H9 (cell line): ENCODE measurements at regions not wholly inside any gene's neighbourhood (a gene's known extent, or its start where the extent isn't known, plus 50 kb on each side); places are given as distances from the start of the nearest gene placed in this dataset.

Experiments
- DNase-seq: peaks from one replicate; pipeline ENCODE4 v3.0.0-alpha.2; 2017
- H2AFZ ChIP-seq: one replicate; pipeline ENCODE4 v1.6.1; 2013; ENCODE audit warnings: mild to moderate bottlenecking, low read length, control low read depth, moderate library complexity
- H2AK5ac ChIP-seq: 2 replicates; pipeline ENCODE4 v1.6.1; 2013; ENCODE audit warnings: low read length, control low read depth, mixed read lengths; ENCODE audit not compliant: insufficient read length
- H2BK120ac ChIP-seq: one replicate; pipeline ENCODE4 v1.6.1; 2013; ENCODE audit warnings: low read depth, mild to moderate bottlenecking, low read length, control low read depth, inconsistent platforms; ENCODE audit not compliant: poor library complexity, severe bottlenecking
- H2BK12ac ChIP-seq: 2 replicates; pipeline ENCODE4 v1.6.1; 2013; ENCODE audit warnings: low read length, control low read depth, mixed read lengths, low read depth; ENCODE audit not compliant: insufficient read length
- H2BK15ac ChIP-seq: 2 replicates; pipeline ENCODE4 v1.6.1; 2013; ENCODE audit warnings: low read depth, low read length, control low read depth
- H2BK20ac ChIP-seq: one replicate; pipeline ENCODE4 v1.6.1; 2013; ENCODE audit warnings: low read depth, mild to moderate bottlenecking, low read length, control low read depth, inconsistent platforms; ENCODE audit not compliant: poor library complexity, severe bottlenecking
- H2BK5ac ChIP-seq: 2 replicates; pipeline ENCODE4 v1.6.1; 2013; ENCODE audit warnings: low read length, control low read depth, mixed read lengths; ENCODE audit not compliant: insufficient read length
- H3K14ac ChIP-seq: 2 replicates; pipeline ENCODE4 v1.6.1; 2013; ENCODE audit warnings: low read length, control low read depth; ENCODE audit not compliant: insufficient read depth
- H3K18ac ChIP-seq: 2 replicates; pipeline ENCODE4 v1.6.1; 2013; ENCODE audit warnings: low read depth, mild to moderate bottlenecking, mixed read lengths, low read length, control low read depth; ENCODE audit not compliant: insufficient read length
- H3K23ac ChIP-seq: 2 replicates; pipeline ENCODE4 v1.6.1; 2013; ENCODE audit warnings: low read length, control low read depth, mixed read lengths, low read depth; ENCODE audit not compliant: insufficient read length
- H3K23me2 ChIP-seq: 2 replicates; pipeline ENCODE4 v1.6.1; 2013; ENCODE audit warnings: low read depth, mild to moderate bottlenecking, mixed read lengths, low read length, control low read depth; ENCODE audit not compliant: insufficient read length, poor library complexity, severe bottlenecking
- H3K27ac ChIP-seq: 2 replicates; pipeline ENCODE4 v1.5.1; 2013; ENCODE audit warnings: low read length, control low read depth, mixed read lengths, low read depth; ENCODE audit not compliant: insufficient read length
- H3K27me3 ChIP-seq: 2 replicates; pipeline ENCODE4 v1.6.1; 2013; ENCODE audit warnings: low read length, control low read depth, inconsistent platforms; ENCODE audit not compliant: insufficient read depth
- H3K4ac ChIP-seq: 2 replicates; pipeline ENCODE4 v1.6.1; 2013; ENCODE audit warnings: low read depth, mild to moderate bottlenecking, control low read depth, inconsistent platforms, low read length, moderate library complexity
- H3K4me1 ChIP-seq: 2 replicates; pipeline ENCODE4 v1.6.1; 2013; ENCODE audit warnings: low read length, control low read depth, inconsistent platforms; ENCODE audit not compliant: insufficient read depth
- H3K4me2 ChIP-seq: 2 replicates; pipeline ENCODE4 v1.6.1; 2013; ENCODE audit warnings: low read length, control low read depth, mixed read lengths; ENCODE audit not compliant: insufficient read length, insufficient read depth
- H3K56ac ChIP-seq: 2 replicates; pipeline ENCODE4 v1.6.1; 2013; ENCODE audit warnings: low read depth, mild to moderate bottlenecking, mixed read lengths, low read length, control low read depth; ENCODE audit not compliant: insufficient read length
- H3K79me1 ChIP-seq: 2 replicates; pipeline ENCODE4 v1.6.1; 2013; ENCODE audit warnings: low read depth, mild to moderate bottlenecking, moderate library complexity, low read length, control low read depth, inconsistent platforms; ENCODE audit not compliant: insufficient read depth, poor library complexity, severe bottlenecking
- H3K79me2 ChIP-seq: 2 replicates; pipeline ENCODE4 v1.6.1; 2013; ENCODE audit warnings: low read length, control low read depth, inconsistent platforms; ENCODE audit not compliant: insufficient read depth
- H3K9ac ChIP-seq: 2 replicates; pipeline ENCODE4 v1.6.1; 2013; ENCODE audit warnings: low read length, control low read depth, mixed read lengths; ENCODE audit not compliant: insufficient read length; ENCODE audit errors: extremely low read depth
- H3K9me3 ChIP-seq: one replicate; pipeline ENCODE4 v1.6.1; 2013; ENCODE audit warnings: low read depth, low read length, inconsistent platforms; ENCODE audit not compliant: control insufficient read depth
- H3T11ph ChIP-seq: one replicate; pipeline ENCODE4 v1.6.1; 2013; ENCODE audit warnings: mild to moderate bottlenecking, low read length, control low read depth, inconsistent platforms
- H4K20me1 ChIP-seq: one replicate; pipeline ENCODE4 v1.6.1; 2013; ENCODE audit not compliant: control insufficient read depth, insufficient read length, insufficient read depth
- H4K5ac ChIP-seq: 2 replicates; pipeline ENCODE4 v1.6.1; 2013; ENCODE audit warnings: low read depth, mild to moderate bottlenecking, mixed read lengths, low read length, control low read depth; ENCODE audit not compliant: insufficient read length
- H4K8ac ChIP-seq: replicated peaks from 2 replicates; pipeline ENCODE4 v1.6.1; 2013; ENCODE audit warnings: low read length, control low read depth, mixed read lengths, low read depth; ENCODE audit not compliant: insufficient read length
- H4K91ac ChIP-seq: 2 replicates; pipeline ENCODE4 v1.6.1; 2013; ENCODE audit warnings: low read depth, mild to moderate bottlenecking, moderate library complexity, mixed read lengths, low read length, control low read depth; ENCODE audit not compliant: insufficient read length
- H3K27ac Mint-ChIP-seq, 3 experiments: 2 replicates in 2 of 3; 3 replicates in 1 of 3; pipeline ENCODE4 v1.8.0; 2020 to 2021; ENCODE audit warnings: mixed read lengths in 3 of 3, mild to moderate bottlenecking in 1 of 3, moderate library complexity in 1 of 3
- H3K27me3 Mint-ChIP-seq: 2 replicates; pipeline ENCODE4 v1.8.0; 2021; ENCODE audit warnings: low read depth, mild to moderate bottlenecking, moderate library complexity, mixed read lengths
- H3K36me3 Mint-ChIP-seq, 3 experiments: 2 replicates in 2 of 3; 3 replicates in 1 of 3; pipeline ENCODE4 v1.8.0; 2020 to 2021; ENCODE audit warnings: low read depth in 3 of 3, mixed read lengths in 3 of 3; ENCODE audit not compliant: insufficient read depth in 1 of 3
- H3K4me1 Mint-ChIP-seq, 2 experiments: 2 replicates each; pipeline ENCODE4 v1.8.0; 2020; ENCODE audit warnings: mixed read lengths in 2 of 2
- H3K4me3 Mint-ChIP-seq, 2 experiments: 2 replicates in 1 of 2; 3 replicates in 1 of 2; pipeline ENCODE4 v1.8.0; 2020 to 2021; ENCODE audit warnings: mild to moderate bottlenecking in 2 of 2, mixed read lengths in 2 of 2, moderate library complexity in 1 of 2
- H3K9me3 Mint-ChIP-seq, 2 experiments: 2 replicates in 1 of 2; 3 replicates in 1 of 2; pipeline ENCODE4 v1.8.0; 2020; ENCODE audit warnings: mild to moderate bottlenecking in 2 of 2, mixed read lengths in 2 of 2, moderate library complexity in 1 of 2
- CTCF ChIP-seq: fragments of 200-600 bp; sonication (generic); conservative IDR thresholded peaks from 3 replicates; pipeline ENCODE4 v1.8.0; 2021; ENCODE audit warnings: antibody characterized with exemption, mild to moderate bottlenecking
- WGBS: extraction: QIAGEN DNeasy Blood & Tissue Kit; methylation state at CpG from one replicate; pipeline ENCODE4 v1.1.7; 2013; ENCODE audit warnings: missing lambda C conversion rate, low lambda C conversion rate, mixed read lengths; ENCODE audit not compliant: insufficient read length; ENCODE audit errors: extremely low coverage; 5-methylcytosine and 5-hydroxymethylcytosine counted together

- H3K27ac ChIP-seq = no peak overlapping the region
- no peak overlapping the region for H2AFZ ChIP-seq
- no peak overlapping the region for H3K56ac ChIP-seq
- H3T11ph ChIP-seq = no peak overlapping the region
- H2BK5ac ChIP-seq = no peak overlapping the region
- no peak overlapping the region for H4K8ac ChIP-seq
- H3K4me1 ChIP-seq = no peaks in the 10 kb centered on the region; the same call in 1 of the 2 replicates
- no peak overlapping the region for H4K5ac ChIP-seq
- no peak overlapping the region for H3K23ac ChIP-seq
- no peak overlapping the region for H3K4ac ChIP-seq
- TF ChIP-seq CTCF = no peak
- H3K9ac ChIP-seq = no peak overlapping the region
- no peaks in the 10 kb centered on the region for H4K20me1 ChIP-seq
- no peaks in the 10 kb centered on the region for H3K27me3 ChIP-seq
- peaks cover 6 to 12% of the 10 kb centered on the region in 2 experiments for H3K4me1 Mint-ChIP-seq
- no peak overlapping the region for H4K91ac ChIP-seq
- H2BK20ac ChIP-seq = no peak overlapping the region
- no CpG with 5 or more reads among the region's 3 CpGs for WGBS
- H3K27ac Mint-ChIP-seq = no peak overlapping the region
- H2BK12ac ChIP-seq = no peak overlapping the region
- H2BK120ac ChIP-seq = no peak overlapping the region
- no peak overlapping the region for H2AK5ac ChIP-seq
- no peak for DNase-seq
- no peaks in the 10 kb centered on the region for H3K79me2 ChIP-seq
- no peak overlapping the region for H3K4me2 ChIP-seq
- H3K9me3 ChIP-seq = no peaks in the 10 kb centered on the region
- no peaks in the 10 kb centered on the region for H3K79me1 ChIP-seq
- no peak overlapping the region for H2BK15ac ChIP-seq
- no peak overlapping the region for H3K14ac ChIP-seq
- no peaks in the 10 kb centered on the region; the same call in 1 of the 2 replicates for H3K27me3 Mint-ChIP-seq
- no peaks in the 10 kb centered on the region for H3K36me3 Mint-ChIP-seq
- H3K4me3 Mint-ChIP-seq = no peak overlapping the region
- no peaks in the 10 kb centered on the region for H3K23me2 ChIP-seq
- H3K18ac ChIP-seq = no peak overlapping the region
- no peaks in the 10 kb centered on the region for H3K9me3 Mint-ChIP-seq
Observed at GRCh38 chr7:25429731-25430130, 201.4 kb upstream of the NPVF start.
